ENCODE measurements at regions not wholly inside any gene's neighbourhood (a gene's known extent, or its start where the extent isn't known, plus 50 kb on each side); places are given as distances from the start of the nearest gene placed in this dataset.

DNA sequence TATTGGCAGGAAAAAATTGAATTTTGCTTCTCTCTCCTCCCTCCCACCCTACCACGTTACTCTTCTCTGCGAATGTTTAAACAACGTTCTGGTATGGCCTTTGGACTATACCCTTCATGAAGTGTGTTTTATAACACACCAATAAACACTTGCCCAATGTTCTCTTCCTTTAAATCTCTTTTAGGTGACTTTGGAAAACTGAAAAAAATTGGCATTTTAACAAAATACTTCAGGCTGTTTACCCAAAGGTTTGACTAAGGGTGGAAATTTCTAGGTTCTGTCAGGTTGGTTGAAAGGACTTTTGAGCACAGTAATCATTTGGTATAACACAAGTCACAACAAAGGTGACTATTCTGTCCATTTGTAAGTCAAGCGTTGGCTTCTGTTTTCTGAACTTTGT lies 446.8 kb downstream of the AEBP2 start:
- TF ChIP-seq, protein P1, sequence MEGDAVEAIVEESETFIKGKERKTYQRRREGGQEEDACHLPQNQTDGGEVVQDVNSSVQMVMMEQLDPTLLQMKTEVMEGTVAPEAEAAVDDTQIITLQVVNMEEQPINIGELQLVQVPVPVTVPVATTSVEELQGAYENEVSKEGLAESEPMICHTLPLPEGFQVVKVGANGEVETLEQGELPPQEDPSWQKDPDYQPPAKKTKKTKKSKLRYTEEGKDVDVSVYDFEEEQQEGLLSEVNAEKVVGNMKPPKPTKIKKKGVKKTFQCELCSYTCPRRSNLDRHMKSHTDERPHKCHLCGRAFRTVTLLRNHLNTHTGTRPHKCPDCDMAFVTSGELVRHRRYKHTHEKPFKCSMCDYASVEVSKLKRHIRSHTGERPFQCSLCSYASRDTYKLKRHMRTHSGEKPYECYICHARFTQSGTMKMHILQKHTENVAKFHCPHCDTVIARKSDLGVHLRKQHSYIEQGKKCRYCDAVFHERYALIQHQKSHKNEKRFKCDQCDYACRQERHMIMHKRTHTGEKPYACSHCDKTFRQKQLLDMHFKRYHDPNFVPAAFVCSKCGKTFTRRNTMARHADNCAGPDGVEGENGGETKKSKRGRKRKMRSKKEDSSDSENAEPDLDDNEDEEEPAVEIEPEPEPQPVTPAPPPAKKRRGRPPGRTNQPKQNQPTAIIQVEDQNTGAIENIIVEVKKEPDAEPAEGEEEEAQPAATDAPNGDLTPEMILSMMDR (IDR thresholded peaks at IDR 0.05) = no peak
- CTCF ChIA-PET = no interaction called here
- Mint-ChIP-seq H3K27ac (no peak overlapping the region), H3K27me3 (no peaks in the 10 kb centered on the region), H3K36me3 (ENCODE audit: low read depth) (no peaks in the 10 kb centered on the region), H3K4me3 (no peak overlapping the region), H3K4me1 (ENCODE audit: low read depth) (no peaks in the 10 kb centered on the region), H3K9me3 (peaks cover 2% of the 10 kb centered on the region)
- H3K36me3 ChIP-seq (ENCODE audit: insufficient read depth, low read length) = no peaks in the 10 kb centered on the region
- no peaks in the 10 kb centered on the region for H3K27me3 ChIP-seq (ENCODE audit: control insufficient read depth in 1 of 2, insufficient read depth in 2 of 2, low read length in 2 of 2)
- intact Hi-C loops (cut with DNase I, micrococcal nuclease) = no loop called here
- DNase-seq = no peak
- no peaks in the 10 kb centered on the region for H3K4me1 ChIP-seq (ENCODE audit: insufficient read depth, low read length)
- H3K9me3 ChIP-seq (ENCODE audit: control insufficient read depth in 1 of 2, insufficient read depth in 1 of 2, low read length in 2 of 2) = no peaks in the 10 kb centered on the region
- H3K4me3 ChIP-seq (ENCODE audit: low read length) = no peak overlapping the region
- POLR2A ChIA-PET = no interaction called here
- no peak for ATAC-seq (ENCODE audit: poor library complexity)
- H3K27ac ChIP-seq (ENCODE audit: low read depth in 1 of 2, low read length in 2 of 2) = no peak overlapping the region

DNA sequence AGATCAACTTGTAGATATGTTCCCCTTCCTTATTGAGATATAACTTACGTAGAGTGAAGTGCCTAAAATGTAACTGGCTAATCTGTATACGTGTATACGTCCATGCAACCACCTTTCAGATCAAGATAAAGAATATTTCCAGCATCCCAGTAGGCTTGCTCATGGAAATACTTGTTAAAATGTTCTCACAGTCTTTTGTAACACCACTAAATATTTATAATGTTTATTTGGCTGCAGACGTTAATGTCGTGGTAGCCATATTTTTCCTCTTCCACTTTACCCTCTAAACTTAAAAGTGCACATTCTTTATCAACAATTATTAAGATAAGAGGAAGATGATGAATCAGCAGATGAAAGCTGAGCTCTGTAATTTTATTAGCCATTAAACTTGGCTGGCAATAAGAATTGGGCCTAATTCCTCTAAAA lies 447.4 kb downstream of the AEBP2 start:
- H3K4me3 Mint-ChIP-seq = no peak overlapping the region
- Histone ChIP-seq H3K9me3 (ENCODE audit: control insufficient read depth in 1 of 2, insufficient read depth in 1 of 2, low read length in 2 of 2) (no peaks in the 10 kb centered on the region), H3K27ac (ENCODE audit: low read depth in 1 of 2, low read length in 2 of 2) (no peak overlapping the region), H3K27me3 (ENCODE audit: control insufficient read depth in 1 of 2, insufficient read depth in 2 of 2, low read length in 2 of 2) (no peaks in the 10 kb centered on the region), H3K4me1 (ENCODE audit: insufficient read depth, low read length) (no peaks in the 10 kb centered on the region), H3K4me3 (ENCODE audit: low read length) (no peak overlapping the region), H3K36me3 (ENCODE audit: insufficient read depth, low read length) (no peaks in the 10 kb centered on the region)
- no peaks in the 10 kb centered on the region for H3K27me3 Mint-ChIP-seq
- TF ChIP-seq, protein P1 (IDR thresholded peaks at IDR 0.05) = no peak
- H3K36me3 Mint-ChIP-seq (ENCODE audit: low read depth) = no peaks in the 10 kb centered on the region
- POLR2A ChIA-PET = no interaction called here
- ATAC-seq (ENCODE audit: poor library complexity) (no peak), DNase-seq (no peak)
- H3K4me1 Mint-ChIP-seq (ENCODE audit: low read depth) = no peaks in the 10 kb centered on the region
- peaks cover 2% of the 10 kb centered on the region for H3K9me3 Mint-ChIP-seq
- CTCF ChIA-PET = no interaction called here
- H3K27ac Mint-ChIP-seq = no peak overlapping the region
- intact Hi-C loops (cut with DNase I, micrococcal nuclease) = no loop called here

DNA sequence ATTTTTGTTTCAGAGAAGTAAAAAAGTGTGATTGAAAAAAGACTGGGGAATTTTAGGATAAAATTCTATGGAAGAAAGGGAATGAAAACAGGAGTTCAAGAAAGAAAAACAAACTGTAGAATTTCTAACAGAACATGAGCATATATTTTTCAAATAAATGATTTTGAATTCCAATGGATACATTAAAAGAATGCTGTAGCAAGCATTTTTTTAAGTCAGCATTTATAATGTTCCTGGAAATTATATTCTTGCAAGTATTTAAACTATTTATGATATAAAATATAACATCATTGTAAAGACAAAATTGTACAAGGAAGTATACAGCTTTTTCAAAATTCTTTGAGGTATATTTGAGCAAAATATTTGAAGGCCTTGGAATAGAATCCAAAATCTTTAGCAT lies 450.7 kb downstream of the AEBP2 start:
- Histone ChIP-seq H3K36me3 (ENCODE audit: insufficient read depth, low read length) (no peaks in the 10 kb centered on the region), H3K9me3 (ENCODE audit: control insufficient read depth in 1 of 2, insufficient read depth in 1 of 2, low read length in 2 of 2) (no peaks in the 10 kb centered on the region), H3K27me3 (ENCODE audit: control insufficient read depth in 1 of 2, insufficient read depth in 2 of 2, low read length in 2 of 2) (no peaks in the 10 kb centered on the region), H3K4me1 (ENCODE audit: insufficient read depth, low read length) (no peaks in the 10 kb centered on the region), H3K4me3 (ENCODE audit: low read length) (no peak overlapping the region), H3K27ac (ENCODE audit: low read depth in 1 of 2, low read length in 2 of 2) (no peak overlapping the region)
- H3K27me3 Mint-ChIP-seq = no peaks in the 10 kb centered on the region
- ChIA-PET CTCF (no interaction called here), POLR2A (no interaction called here)
- intact Hi-C loops (cut with DNase I, micrococcal nuclease) = no loop called here
- no peak for ATAC-seq (ENCODE audit: poor library complexity)
- no peaks in the 10 kb centered on the region for H3K9me3 Mint-ChIP-seq
- no peak for DNase-seq
- no peak overlapping the region for H3K4me3 Mint-ChIP-seq
- TF ChIP-seq, protein P1 (IDR thresholded peaks at IDR 0.05) = no peak
- no peak overlapping the region for H3K27ac Mint-ChIP-seq
- no peaks in the 10 kb centered on the region for H3K36me3 Mint-ChIP-seq (ENCODE audit: low read depth)
- no peaks in the 10 kb centered on the region for H3K4me1 Mint-ChIP-seq (ENCODE audit: low read depth)

Measured in CD4-positive, alpha-beta T cell (primary cell).